A549 (cell line): ENCODE measurements at regions not wholly inside any gene's neighbourhood (a gene's known extent, or its start where the extent isn't known, plus 50 kb on each side); places are given as distances from the start of the nearest gene placed in this dataset.

Experiments used
- CBX2 ChIP-seq: fragments of 200-600 bp; sonication (generic); IDR thresholded peaks from 2 replicates; pipeline ENCODE4 v1.6.1; 2016; ENCODE audit warnings: low read depth, mild to moderate bottlenecking, borderline replicate concordance
- CHD4 ChIP-seq: fragments of 200-600 bp; sonication (generic); IDR thresholded peaks from 2 replicates; pipeline ENCODE4 v1.6.1; 2016; ENCODE audit warnings: antibody characterized with exemption, mild to moderate bottlenecking, borderline replicate concordance
- CTCF ChIP-seq: fragments of >200 bp; sonication (Bioruptor Twin); formaldehyde crosslinking; IDR thresholded peaks from 3 replicates; pipeline ENCODE4 v1.5.1; 2016
- ELK1 ChIP-seq: fragments of 150-350 bp; IDR thresholded peaks from 2 replicates; pipeline ENCODE4 v1.6.1; 2014; ENCODE audit warnings: low read depth, mild to moderate bottlenecking, low read length
- EP300 ChIP-seq, 2 experiments: fragments of >200 bp; sonication (Bioruptor Twin); formaldehyde crosslinking; IDR thresholded peaks; 2 replicates in 1 of 2; 3 replicates in 1 of 2; pipeline ENCODE4 v1.6.1; 2016 to 2017
- MAX ChIP-seq: IDR thresholded peaks from 2 replicates; pipeline ENCODE4 v1.6.1; 2012
- NPAS2 ChIP-seq: fragments of 250-450 bp; sonication (Bioruptor Pico); IDR thresholded peaks from 2 replicates; pipeline ENCODE4 v1.8.0; 2022; ENCODE audit warnings: mild to moderate bottlenecking, moderate library complexity, borderline replicate concordance
- POLR2A ChIP-seq: IDR thresholded peaks from 2 replicates; pipeline ENCODE4 v1.6.1; 2012; ENCODE audit warnings: mild to moderate bottlenecking, low read length
- RAD21 ChIP-seq, 2 experiments: fragments of >200 bp in 1 of 2; sonication (Bioruptor Twin) in 1 of 2; formaldehyde crosslinking in 1 of 2; IDR thresholded peaks in 1 of 2; conservative IDR thresholded peaks in 1 of 2; 2 replicates in 1 of 2; 3 replicates in 1 of 2; pipeline ENCODE4 v1.6.1; 2012 to 2018; ENCODE audit warnings: inconsistent platforms in 1 of 2
- RFX5 ChIP-seq: fragments of 450-650 bp; IDR thresholded peaks from 2 replicates; pipeline ENCODE4 v1.7.1; 2014; ENCODE audit warnings: antibody characterized with exemption, mild to moderate bottlenecking, moderate library complexity
- RNF2 ChIP-seq: fragments of 200-600 bp; sonication (generic); IDR thresholded peaks from 2 replicates; pipeline ENCODE4 v1.6.1; 2016; ENCODE audit warnings: low read depth, mild to moderate bottlenecking, antibody characterized with exemption, moderate library complexity, borderline replicate concordance

DNA sequence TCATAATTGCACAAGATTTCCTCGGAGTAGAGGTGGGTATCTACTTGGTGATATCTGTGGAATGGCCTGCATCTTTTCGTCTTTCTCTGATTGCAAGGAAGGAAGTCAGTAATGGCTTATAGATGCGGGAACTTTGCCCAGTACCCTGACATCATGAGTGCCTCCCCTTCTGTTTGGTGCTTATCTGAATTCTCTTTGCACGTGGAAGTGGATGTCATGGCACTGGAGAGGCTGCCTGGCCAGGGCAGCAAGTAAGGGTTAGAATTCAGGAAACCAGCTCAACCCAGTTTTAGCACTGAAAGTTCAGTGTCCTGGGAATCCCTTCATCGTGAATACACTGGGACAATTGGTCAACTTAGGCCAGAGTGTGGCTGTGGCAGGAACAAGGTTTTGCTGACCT lies 83.5 kb upstream of the RAPGEF2 start:
- no peak for TF ChIP-seq CHD4
- no peak for TF ChIP-seq CTCF
- no peak for TF ChIP-seq CBX2
- TF ChIP-seq ELK1, result no peak
- no peak for TF ChIP-seq RAD21 (conservative IDR thresholded peaks at IDR 0.05 in 1 of 2, IDR thresholded peaks at IDR 0.05 in 1 of 2)
- no peak for TF ChIP-seq RFX5
- no peak for TF ChIP-seq POLR2A
- TF ChIP-seq EP300 (IDR thresholded peaks at IDR 0.05), result no peak
- no peak for TF ChIP-seq MAX
- no peak for TF ChIP-seq RNF2
- no peak for TF ChIP-seq NPAS2 (CRISPR knock-in tag)
